ENCODE measurements at regions not wholly inside any gene's neighbourhood (a gene's known extent, or its start where the extent isn't known, plus 50 kb on each side); places are given as distances from the start of the nearest gene placed in this dataset.

DNA sequence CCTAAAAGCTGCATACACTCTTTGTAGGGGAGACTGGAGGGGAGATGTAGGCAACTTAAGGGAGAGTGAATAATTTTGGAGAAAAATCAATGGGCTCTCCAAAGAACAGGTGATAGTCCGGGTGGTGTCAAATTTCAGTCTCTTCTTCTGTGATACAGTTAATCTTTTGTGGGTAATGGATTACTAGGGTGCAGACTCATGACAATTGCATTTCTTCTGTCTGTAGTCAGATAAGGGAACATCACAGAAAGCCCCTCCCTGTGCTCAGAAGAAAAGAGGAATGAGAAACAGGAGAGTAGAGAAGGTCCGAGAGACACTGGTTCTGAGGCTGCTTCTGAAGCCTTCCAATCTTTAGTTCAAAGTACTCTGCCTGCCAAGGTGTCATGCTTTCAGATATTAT lies 1140.7 kb upstream of the LRRN3 start:
- DNase-seq: no peak

DNA sequence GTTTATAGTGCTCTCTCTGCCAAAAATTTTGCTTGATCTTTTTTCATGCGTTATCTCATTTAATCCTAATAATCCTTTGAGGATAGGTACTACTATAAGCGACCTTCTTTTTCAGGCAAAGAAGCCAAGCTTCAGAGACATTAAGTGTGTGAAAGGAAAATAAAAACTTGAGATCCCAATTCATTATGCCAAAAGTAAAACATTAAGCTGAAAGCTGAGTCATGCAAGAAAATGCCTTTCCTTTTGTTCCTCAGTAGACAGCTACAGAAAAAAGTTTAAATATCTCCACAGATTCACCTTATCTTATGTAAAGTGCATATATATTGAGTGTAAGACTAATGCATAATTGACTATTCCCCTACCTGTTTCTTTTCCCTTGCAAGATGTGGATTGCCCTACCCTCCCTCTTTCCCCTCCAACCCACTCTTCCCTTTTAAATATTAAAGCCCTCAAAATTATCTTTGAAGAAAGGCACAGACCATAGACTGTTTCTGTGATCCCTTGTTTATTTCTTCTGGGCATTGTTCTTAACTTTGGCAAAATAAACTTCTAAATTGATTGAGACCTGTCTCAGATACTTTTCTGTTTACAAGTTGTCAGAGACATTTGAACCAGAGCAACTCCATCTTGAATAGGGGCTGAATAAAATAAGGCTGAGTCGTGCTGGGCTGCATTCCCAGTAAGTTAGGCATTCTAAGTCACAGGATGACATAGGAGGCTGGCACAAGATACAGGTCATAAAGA lies 1139.9 kb upstream of the LRRN3 start:
- DNase-seq: no peak

DNA sequence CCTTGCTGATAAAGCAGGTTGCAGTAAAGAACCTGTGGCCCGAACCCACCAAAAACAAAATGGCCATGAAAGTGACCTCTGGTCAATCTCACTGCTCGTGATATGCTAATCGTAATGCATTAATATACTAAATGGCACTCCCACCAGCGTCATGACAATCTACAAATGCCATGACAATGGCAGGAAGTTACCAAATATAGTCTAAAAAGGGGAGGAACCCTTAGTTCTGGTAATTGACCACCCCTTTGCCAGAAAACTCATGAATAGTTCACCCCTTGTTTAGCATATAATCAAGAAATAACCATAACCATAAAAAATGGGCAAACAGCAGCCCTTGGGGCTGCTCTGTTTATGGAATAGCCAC lies 1139.4 kb upstream of the LRRN3 start:
- DNase-seq: no peak

DNA sequence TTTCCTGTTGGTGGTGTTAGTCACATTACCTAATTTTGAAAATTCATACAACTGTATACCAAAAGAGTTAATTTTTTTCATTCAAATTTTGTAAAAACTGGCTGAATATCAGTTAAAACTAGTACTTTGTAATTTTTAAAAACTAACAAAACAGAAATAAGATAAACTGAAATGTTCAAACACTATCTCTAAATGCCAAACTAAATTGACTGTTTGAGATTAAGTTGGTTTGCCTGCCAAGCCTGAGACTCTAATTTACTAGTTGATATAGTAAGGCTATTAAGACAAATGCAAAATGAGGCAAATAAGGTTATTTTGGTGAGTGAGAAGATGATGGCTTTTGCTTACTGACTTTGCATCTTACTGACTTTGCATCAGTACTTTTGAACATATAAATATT lies 1134.9 kb upstream of the LRRN3 start:
- no peak for DNase-seq

DNA sequence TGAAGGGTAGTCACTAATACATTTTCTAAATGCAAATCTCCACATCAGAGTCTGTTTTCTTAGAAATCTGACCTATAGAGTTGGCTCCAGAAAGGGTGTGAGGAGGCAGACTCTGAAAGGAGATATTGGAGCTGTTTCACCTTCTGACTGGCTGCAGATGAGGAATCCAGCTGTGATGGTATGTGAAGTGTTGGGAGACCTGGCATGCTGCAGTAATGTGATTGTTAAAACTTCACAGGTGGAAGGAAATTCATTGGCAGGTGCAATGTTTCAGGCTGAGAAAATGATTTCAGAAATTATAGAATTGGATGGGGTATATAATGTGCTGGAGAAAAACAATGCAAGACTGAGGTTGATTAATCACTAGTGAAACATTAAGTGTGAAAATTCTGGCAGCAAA lies 1134.0 kb upstream of the LRRN3 start:
- no peak for DNase-seq

DNA sequence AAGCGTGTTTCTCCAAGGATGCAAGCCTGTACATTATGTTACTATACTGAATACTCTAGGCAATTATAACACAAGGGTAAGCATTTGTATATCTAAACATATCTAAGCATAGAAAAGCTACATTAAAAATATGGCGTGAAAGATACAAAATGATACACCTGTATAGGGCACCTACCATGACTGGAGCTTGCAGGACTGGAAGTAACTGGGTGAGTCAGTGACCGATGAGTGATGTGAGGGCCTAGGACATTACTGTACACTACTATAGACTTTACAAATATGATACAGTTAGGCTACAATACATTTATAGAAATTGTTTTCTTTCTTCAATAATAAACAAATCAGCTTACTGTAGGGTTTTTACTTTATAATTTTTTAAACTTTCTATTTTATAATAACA lies 1127.2 kb upstream of the LRRN3 start:
- no peak for DNase-seq

DNA sequence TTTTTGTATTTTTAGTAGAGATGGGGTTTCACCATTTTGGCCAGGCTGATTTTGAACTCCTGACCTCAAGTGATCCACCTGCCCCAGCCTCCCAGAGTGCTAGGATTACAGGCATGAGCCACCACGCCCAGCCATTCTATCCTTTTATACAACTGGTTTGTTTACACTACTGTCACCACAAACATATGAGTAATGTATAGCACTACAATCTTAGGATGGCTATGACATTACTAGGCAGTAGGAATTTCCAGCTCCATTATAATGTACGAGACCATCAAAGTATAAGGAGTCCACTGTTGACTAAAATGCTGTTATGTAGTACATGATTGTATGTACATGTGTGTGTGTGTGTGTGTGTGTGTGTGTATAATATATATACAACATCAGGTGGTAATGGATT lies 1126.1 kb upstream of the LRRN3 start:
- no peak for DNase-seq

DNA sequence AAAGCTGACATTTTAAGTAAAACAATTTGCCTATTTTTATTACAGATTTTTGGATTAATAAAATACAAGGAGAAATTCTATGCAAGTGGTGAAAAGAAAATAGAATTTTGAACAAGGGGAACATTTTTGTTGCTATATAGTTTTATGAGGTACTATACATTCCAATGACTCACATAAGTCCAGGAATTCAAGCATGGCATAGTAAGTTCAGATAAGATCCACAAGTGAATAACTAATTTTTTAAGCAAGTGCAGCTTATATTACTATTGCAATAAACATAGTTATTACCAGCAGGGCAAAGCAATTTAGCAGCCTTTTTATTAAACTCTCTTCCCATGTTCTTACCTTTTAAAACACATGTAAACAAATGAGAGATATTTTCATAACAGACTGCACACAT lies 1123.5 kb upstream of the LRRN3 start:
- no peak for DNase-seq

DNA sequence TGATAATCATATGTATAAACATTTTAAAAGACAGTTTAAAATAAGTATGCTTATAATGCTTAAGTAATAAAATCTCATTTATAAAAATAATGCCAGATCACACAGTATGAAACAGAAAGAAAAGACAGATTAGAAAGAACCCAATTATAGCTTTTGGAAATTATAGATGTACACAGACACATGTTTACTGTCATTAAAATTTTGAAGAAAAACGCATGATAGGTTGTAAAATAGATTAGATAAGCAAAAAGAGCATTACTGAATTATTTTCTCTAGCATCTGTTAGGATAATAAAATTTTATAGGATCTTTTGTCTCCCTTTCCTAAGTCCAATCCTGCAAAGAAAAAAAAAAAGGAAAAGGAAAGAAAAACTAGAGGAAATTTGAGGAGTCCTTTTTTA lies 1107.3 kb upstream of the LRRN3 start:
- no peak for DNase-seq

DNA sequence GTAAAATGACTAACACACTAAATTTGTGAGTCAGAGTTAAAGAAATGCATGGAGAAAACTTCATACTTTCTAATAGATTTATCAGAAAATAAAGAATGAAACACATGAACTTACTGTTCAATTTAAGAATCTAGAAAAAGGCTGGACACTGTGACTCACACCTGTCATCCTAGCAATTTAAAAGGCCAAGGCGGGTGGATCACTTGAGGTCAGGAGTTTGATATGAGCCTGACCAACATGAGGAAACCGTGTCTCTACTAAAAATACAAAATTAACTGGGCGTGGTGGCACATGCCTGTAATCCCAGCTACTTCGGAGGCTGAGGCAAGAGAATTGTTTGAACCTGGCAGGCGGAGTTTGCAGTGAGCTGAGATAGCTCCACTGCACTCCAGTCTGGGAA lies 1106.2 kb upstream of the LRRN3 start:
- DNase-seq: no peak

DNA sequence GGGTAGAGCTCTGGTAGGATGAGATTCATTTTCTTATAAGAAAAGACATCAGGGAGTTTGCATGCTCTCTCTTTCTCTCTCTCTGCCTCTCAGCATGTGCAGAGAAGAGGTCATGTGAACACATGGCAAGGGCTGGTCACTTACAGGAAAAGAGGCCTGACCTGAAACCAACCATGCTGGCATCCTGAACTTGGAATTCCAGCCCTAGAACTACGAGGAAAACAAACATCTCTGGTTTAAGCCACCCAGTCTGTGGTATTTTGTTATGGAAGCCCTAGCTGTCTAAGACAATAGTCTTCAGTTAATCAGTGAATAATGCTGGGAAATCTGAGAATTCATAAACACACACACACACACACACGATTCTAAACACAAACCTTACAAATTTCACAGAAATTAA lies 1104.2 kb upstream of the LRRN3 start:
- no peak for DNase-seq

DNA sequence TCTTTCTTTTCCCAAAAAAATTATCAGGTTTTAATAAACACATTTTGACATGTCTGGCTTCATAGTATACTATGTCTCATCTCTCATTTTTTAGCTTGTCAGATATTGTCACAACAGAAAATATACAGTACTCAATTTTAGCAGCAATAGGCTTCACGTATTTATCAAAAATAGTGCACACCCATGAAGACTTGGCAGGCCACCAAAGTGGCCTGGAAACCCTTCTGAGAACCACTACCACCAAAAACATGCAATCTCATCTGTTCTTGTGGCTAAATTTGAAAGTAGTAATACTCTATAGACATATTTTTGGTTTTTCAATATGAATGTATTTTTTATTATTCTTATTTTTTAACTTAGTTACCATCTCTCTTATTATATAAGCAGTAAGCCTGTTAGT lies 1094.5 kb upstream of the LRRN3 start:
- no peak for DNase-seq

DNA sequence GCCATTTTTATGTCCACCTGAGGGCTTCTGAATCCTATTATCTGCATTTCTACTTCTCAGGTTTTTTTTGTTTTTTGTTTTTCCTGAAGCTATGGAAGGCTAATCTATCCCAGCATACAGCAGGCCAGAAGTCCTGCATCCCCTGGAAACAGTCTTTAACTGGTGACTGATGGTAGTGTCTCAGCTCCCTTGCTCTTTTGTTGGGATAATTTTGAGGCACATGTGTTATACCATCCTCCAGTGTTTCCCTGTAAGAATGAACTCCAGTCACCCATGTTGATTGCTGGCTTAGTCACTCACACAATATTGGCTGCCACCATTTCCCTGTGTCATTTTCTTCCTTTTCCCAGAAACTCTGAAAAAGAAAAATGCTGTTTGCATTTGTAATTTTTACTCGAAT lies 1094.0 kb upstream of the LRRN3 start:
- no peak for DNase-seq

DNA sequence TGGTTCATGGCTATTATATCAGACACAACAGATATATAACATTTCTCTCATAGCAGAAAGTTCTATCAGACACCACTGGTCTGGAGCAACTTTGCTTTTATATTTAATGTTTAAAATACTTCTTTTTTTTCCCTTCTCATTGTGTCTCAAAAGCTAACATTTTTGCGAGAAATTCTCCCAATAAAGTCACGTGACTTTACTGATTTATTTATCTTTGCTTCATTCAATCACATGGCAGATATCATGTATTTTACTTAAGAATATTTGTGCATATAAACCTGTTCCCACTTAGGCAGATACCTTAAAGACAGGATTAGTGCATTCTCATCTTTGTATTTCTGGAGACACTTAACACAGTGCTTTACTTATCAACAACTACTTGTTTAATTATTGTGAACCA lies 1093.1 kb upstream of the LRRN3 start:
- no peak for DNase-seq

DNA sequence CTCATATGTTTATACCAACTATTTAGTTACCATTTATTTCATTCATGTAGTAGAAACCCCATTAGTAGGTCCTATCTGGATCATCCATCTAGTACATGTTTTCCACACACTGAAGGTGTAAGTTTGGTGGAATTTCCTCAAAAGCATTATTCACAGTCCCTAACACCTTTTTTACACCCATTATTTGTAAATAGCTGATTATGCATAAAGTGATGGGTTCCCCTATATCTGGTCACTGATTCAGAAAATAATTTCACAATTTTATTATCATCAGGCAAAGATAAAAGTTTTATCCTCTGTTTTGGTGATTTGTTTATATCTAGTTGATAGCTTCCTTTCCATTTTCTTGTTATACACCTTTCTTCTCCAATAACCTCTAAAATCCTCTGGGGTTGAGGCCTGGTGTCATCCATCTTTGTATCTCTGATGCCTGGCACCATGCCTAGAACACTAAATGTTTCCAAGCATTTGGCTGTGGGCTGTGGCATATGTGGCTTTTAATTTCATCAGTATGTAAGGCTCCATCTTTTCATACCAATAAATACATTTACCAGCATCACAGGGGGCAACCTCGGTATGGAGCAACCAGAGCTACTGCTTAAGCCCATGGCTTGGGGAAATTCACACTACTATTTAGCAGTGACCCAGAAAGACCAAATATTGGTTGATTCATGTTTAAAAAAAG lies 1089.5 kb upstream of the LRRN3 start:
- no peak for DNase-seq

DNA sequence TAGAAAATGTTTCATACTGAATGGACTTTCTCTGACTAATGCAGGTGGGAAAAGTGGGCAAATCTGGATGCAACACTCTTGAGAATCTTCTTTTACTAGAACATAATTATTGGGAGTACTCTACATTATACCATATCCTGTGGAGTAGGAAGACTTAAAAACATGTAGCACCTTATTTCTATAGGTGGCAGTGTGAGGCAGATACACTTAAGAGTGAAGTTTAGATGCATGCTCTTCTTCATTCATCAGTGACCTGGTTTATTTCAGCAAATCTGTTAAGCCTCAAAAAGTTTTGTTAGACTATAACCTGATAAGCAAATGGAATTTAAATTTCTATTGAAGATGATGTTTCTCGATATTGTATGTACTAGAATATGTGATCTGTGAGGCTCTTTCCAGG lies 1087.1 kb upstream of the LRRN3 start:
- no peak for DNase-seq

DNA sequence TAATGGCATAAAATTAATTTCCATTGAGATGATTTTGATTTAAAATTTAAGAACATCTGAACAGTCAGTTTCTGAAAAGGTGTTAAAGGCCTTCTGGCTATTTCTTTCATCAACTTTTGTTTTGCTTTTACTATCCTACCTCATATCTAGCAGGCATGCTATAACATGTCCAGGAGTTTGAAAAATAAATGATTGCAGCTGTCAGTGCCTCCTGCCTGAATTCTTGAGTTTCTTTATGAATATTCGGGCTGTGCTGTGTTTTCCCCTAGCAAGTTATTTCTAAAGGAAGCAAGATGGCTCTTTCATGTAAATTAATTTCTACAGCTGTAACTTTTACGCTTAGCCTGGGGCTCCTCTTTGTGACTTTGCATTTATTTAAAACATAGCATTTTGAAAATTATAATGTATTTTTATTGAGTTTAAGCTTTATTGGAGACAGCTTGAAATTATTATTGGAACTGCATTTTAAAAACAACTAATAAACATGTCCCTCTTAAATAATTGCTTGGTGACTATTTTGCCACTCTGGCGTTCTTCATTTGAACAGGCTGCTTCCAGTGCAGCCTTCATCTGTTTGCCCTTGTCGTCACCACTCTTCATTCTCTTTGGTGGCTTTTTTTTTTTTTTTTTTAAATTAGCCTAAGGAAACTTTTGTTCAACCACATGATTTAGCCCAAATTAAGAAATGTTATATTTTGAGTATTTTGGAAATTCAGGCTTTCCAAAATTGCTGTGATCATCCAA lies 1083.4 kb upstream of the LRRN3 start:
- DNase-seq: no peak

DNA sequence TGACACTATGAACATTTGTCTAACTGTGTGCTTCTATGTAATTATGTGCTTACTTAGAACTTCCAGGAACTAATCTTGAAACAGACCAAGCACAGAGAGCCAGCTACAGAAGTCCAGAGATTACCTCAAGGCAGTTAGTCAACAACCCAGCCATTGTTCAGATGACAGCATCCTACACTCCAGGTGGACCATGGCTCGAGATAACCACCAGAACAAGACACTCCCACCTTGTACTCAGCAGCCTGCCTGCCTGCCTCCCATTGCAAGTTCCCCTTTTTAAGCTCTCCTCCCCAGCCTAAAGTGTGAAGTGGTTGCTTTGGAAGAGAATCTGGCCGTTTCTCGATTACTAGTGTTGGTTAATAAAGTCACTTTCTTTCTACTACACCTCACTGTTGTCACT lies 1080.6 kb upstream of the LRRN3 start:
- DNase-seq: no peak

DNA sequence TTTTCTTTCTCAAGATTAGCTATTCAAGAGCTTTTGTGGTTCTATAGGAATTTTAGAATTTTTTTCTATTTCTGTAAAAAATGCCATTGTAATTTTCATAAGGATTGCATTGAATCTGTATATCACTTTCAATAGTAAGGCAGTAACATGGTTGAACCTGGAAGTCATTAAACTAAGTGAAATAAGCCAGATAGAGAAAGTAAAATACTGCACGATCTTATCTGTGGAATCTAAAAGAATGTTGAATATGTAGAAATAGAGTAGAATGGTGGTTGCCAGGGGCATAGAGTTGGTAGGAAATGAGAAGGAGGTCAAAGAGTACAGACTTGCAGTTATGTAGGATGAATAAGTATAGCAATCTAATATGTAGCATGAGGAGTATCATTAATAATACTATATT lies 1073.5 kb upstream of the LRRN3 start:
- no peak for DNase-seq

DNA sequence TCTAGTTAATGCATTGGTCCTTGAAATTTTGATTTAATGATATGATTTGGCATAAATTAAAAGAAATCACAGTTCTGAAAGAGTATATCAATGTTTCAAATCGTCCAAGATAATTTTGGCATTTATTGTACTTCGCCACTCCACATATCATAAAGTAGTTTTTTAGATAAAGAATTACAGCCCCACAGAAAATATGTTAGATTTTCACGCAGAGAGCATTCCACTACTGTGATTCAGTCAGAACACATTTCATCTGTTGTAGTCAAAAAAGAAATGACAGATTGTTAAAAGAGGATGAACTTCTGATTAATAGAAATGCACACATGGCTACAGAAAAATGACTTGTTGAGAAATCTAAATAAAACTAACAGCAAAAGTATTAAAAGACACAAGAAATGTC lies 1063.5 kb upstream of the LRRN3 start:
- no peak for DNase-seq

DNA sequence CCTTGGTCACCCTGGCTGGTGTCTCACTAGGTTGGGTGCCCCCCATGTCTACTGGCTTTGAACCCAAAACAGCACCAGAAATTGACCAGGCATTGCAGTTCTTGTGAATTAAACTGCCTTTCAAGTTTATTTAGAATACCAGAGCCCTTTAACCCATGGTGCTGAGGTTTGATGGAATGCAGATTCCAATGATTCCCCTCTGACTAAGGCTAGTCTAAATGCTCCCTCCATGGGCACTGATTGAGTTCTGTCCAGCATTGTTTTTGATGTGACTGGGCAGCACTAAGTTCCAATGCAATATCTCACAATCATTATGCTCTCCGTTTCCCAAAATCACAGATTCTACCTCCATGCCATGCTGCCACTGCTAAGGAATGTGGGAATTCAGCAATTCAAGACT lies 1047.4 kb upstream of the LRRN3 start:
- DNase-seq: no peak

DNA sequence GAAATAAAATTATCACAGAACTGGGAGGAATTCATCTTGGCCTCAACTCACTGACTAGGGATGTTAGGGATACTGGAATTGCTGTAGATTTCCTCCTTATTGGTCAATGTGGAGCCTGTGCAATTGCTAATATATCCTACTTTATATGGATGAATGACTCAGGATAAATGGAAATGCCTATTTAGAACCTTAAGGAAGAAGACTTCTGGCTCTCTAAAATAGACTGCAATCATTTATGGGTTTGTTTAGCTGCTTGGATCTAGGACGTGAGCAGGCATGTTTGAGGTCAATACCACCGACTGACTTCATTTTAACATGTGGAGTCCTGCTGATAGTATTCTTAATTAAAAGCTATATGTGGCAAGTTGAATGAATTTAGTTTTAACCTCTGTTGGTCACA lies 1040.1 kb upstream of the LRRN3 start:
- no peak for DNase-seq

DNA sequence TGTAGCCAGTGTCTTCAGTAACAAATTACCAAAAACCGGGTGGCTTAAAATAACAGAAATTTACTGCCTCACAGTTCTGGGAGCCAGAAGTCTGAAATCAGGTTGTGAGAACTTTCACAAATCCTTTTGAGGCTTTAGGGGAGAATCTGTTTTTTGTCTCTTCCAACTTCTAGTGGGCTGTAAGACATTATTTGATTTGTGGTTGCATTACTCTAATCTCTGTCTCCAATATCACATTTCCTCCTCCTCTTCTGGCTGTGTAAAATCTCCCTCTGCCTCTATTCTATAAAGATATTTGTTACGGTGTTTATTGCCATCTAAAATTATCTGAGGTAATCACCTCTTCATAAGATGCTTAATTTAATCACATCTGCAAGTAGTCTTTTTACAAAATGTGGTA lies 1039.6 kb upstream of the LRRN3 start:
- no peak for DNase-seq

DNA sequence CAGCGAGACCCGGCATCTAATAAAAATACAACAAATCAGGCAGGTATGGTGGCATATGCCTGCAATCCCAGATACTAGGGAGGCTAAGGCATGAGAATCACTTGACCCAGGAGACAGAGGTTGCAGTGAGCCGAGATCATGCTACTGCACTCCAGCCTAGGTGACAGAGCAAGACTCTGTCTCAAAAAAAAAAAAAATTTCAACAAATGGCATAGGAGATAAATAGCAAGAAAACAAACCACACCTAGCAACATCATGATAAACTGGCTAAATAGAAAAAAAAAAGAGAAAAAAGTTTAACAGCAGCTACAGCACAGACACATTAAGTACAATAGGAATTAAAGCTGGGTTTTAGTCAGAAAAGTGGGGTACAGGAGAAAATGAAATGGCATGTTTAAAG lies 1034.6 kb upstream of the LRRN3 start:
- no peak for DNase-seq
